ENCODE measurements at regions not wholly inside any gene's neighbourhood (a gene's known extent, or its start where the extent isn't known, plus 50 kb on each side); places are given as distances from the start of the nearest gene placed in this dataset.
"Not testable (repeated sequence)": the region's sequence is repeated elsewhere in the genome, so short reads cannot be mapped to it uniquely, and the experiment has no call there.

- DNase-seq = not testable (repeated sequence)
These were observed 179.2 kb upstream of the ZSCAN2 start for GRCh38 chr15:84421513-84422181.

DNA sequence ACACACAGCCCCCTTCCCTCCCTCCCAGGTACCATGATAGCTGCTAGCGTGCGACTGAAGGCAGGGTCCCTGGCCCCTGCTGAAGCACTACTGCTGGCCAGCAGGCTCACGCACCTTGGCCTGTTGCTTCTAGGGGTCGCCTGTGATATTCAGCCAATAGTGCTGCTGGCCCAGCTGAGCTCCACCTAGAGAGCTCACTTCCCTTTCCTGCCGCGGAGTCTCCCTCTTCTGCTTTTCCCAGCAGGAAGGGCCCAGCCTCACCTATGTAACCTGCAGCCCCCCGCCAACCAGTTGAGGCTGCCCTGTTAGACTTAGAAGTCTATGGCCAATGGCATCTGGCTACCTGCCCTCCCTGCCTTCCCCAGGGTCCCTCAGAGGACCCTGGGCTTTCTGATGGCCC is 175.5 kb upstream of the ZSCAN2 start:
- not testable (repeated sequence) for DNase-seq

DNA sequence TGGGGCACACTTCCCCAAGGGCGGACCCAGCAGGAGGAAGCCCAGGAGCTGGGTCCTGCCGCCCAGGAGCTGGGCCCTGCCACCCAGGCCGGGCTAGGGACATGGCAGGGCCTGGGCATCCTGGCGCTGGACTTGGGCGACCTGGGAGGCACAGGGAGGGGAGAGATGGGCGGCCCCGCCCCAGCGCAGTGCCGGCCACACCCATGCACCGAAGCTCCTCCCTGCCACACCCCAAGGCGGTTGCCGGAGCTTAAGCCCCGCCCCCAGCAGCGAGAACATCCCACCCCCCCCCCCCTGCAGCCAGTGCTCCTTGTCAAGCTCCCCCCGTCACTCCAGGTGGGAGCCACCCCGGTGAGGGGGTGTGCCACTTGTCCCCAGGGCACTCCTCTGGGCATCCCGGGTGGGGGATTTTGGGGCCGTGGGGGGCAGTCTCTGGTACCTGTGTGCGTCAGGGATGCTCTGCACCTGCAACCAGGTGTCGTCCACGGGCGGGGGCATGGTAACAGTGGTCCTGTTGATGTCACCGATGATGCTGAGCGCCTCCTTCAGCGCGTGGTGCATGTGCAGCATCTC is 127.4 kb upstream of the ZSCAN2 start:
- DNase-seq = not testable (repeated sequence)

GRCh38 chr15:84476364-84477033 is 124.3 kb upstream of the ZSCAN2 start:
- not testable (repeated sequence) for DNase-seq

DNA sequence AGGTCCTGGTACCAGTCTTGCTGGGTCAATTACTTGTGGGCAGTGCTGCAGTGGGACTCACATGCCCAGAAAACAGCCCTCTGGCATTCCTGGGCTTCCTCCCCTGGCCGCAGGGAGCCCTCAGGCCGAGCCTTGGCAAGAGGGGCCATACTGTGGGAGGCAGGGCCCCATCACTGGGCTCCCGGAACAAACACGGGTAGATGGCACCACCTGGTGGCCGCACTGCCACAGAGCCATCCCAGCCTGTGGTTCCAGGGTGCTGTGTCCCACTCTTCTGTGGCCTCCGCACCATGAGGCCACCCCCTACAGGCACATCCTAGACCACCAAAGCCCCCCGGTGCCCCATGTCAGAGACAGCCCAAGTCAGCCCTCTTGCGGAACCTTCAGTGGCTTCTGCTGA is 123.3 kb upstream of the ZSCAN2 start:
- DNase-seq = not testable (repeated sequence)

DNA sequence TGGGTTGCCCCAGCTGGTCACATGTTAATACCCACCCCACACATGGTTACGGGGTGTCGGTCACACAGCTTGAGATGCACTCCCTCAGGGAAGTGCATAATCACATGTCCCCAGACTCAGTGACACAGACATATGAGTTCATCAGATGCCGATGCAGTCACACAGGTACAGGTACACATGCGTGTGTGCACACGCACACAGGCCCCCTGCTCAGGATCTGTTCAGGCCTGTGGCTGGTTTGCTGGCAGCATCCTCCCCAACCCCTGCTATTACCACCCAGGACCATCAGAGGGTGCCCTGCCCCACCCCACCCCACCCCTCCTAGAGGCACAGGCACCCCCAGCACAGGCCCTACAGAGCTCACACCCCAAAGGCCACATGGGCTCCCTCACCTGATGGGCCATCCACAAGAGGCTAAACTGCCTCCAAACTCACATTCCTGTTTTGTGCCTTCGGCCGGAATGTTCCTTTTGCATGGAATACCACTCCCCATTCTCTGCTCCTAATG is 120.6 kb upstream of the ZSCAN2 start:
- not testable (repeated sequence) for DNase-seq

DNA sequence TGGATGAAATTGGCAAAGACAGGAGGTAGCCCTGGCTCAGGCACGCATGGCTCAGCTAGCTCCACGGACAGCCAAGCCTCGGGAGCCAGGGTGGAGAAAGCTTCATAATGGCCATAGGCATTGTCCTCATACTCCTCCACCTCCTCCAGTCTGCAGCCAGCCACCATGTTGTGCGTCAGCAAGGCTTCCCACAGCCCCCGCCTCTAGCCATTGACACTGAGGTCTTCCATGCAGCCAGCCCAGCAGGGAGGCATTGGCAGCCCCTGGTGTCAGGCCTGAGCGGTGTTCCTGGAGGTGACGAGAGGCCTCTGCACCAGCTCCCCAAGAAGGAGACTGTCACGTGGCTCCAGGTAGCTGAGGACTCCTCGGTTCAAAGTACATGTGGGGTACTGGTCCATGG is 117.0 kb upstream of the ZSCAN2 start:
- DNase-seq = not testable (repeated sequence)

DNA sequence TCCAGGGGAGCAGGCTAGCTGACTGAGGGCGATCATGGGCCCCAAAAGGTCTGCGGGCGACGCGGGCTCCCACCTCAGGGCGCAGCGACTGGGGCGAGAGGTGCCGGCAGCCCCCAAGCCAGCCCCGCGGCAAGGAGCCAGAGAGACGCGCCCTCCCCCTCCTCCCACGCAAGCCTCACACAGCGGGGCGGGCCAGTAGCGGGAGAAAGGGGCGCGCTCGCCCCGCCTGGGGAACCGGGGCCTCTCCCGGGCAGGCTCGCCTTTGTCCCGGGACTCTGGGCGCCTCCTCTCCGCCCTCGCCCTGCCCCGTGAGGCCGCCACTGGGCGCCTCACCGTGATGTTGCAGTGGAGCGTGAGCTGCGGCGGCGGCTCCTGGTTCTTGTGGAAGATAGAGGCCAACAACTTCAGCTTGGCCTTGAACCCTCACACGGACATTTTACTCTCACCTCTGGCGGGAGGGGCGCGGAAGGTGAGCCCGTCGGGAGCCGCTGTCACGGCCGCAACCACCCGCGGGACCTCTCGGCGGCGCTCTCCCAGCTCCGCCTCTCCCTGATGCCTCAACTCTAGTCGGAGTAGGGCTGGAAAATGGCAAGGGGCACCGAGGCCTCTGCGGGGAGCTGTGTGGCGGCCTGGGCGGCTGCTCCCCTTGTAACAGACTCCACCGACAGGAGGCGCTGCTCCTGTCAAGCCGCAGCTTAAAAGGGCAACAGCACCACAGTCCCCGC is 100.5 kb upstream of the ZSCAN2 start:
- DNase-seq = not testable (repeated sequence)

- not testable (repeated sequence) for DNase-seq
These were observed 97.7 kb upstream of the ZSCAN2 start for GRCh38 chr15:84503101-84503500.

DNA sequence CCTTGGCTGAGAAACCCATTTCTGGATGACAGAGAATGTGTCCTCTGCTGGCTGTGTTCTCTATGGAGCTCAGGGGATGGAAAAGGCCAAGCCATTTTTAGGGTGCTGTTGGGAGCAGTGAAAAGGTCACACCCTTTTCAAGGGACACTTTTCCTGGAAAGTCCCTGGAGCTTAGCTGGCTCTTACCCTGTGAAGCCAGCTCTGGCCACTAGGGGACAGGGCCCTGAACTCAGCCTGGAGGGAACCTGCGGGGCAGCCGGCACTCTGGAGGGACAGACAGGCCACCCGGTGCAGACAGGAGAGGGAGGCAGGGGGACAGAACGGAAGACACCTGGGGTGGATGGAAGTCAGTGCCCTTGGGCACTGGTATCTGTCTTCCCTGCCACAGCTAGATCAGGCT is 95.3 kb upstream of the ZSCAN2 start:
- DNase-seq = not testable (repeated sequence)

GRCh38 chr15:84512324-84512723 is 88.5 kb upstream of the ZSCAN2 start:
- DNase-seq = not testable (repeated sequence)

GRCh38 chr15:84516773-84517172 is 84.0 kb upstream of the ZSCAN2 start:
- DNase-seq = not testable (repeated sequence)

DNA sequence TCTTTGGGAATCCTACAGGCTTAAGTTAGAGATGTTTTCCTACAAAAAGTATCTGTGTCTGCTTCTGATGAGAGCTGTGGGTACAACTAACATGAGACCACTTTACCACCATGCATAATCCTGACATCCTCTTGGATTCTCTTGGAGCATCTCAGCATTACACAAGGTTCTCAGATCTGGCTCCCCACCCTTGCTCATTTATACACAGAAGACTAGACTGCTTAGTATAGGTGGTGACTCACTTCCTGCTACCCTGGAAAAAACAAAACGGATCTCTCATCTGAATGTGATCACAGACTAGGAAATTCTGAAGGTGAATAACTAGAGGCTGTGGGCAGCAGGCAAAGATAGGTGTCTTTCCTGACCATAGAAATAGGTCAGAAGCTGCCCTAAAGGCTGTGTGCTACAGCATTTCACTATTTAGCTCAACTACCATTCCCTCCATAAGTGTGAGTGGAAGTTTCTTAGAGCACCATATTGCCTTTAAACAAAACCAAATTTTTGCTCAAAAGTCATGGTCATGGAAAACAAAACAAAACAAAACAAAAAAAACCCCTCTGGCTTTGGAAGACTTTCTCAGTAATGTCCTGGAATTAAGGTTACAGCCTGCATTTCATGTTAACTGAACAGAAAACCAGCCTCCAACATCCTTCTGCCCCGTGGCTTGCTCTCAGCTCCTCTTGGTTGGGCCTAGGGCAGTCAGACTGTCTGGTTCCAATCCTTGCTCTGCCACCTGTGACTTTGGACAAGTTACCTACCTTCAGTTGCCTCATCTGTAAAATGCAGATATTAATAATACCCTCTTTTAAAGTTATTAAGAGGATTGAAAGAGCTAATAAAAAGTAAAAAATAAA is 75.1 kb upstream of the ZSCAN2 start:
- DNase-seq = not testable (repeated sequence)

- DNase-seq = not testable (repeated sequence)
These were observed 70.1 kb upstream of the ZSCAN2 start for GRCh38 chr15:84530751-84531150.

DNA sequence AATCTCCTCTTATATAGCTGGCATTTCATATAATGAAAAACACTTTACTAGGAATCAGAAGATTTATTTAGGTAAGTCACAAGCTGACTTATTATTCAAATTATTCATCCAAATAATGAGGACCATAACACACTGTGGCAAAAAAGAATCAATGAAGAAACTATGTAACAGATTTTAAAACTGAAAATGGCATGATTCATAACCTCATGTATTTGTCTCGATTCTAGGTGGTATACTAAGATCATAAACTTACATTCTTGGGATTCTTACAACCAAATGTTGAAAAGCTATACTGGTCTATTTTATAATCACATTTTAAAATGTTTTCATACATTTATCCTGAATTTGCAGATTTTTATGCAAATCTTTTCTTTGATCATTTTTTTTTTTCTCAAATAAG is 69.6 kb upstream of the ZSCAN2 start:
- DNase-seq = not testable (repeated sequence)

GRCh38 chr15:84531709-84532367 is 69.0 kb upstream of the ZSCAN2 start:
- DNase-seq = peak; percentile 14

DNA sequence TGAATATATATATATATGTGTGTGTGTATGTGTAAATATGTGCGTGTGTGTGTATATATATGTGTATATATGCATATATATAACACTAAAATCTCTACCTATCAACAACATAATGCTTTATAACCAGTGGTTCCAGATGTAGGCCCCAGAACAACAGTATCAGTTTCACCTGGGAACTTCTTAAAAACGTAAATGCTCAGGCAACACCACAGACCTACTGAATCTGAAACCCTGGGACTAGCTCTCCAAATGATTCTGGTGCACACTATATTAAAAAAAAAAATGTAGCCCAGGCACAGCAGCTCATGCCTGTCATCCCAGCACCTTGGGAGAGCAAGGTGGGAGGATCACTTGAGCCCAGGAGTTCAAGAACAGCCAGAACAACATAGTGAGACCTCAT is 67.1 kb upstream of the ZSCAN2 start:
- not testable (repeated sequence) for DNase-seq

GRCh38 chr15:84534561-84535235 is 66.1 kb upstream of the ZSCAN2 start:
- DNase-seq = not testable (repeated sequence)

GRCh38 chr15:84536181-84536580 is 64.6 kb upstream of the ZSCAN2 start:
- DNase-seq = not testable (repeated sequence)

- not testable (repeated sequence) for DNase-seq
These were observed 56.2 kb upstream of the ZSCAN2 start for GRCh38 chr15:84544586-84544985.
